ENCODE measurements at regions not wholly inside any gene's neighbourhood (a gene's known extent, or its start where the extent isn't known, plus 50 kb on each side); places are given as distances from the start of the nearest gene placed in this dataset.

- TF ChIP-seq POLR2AphosphoS5 (IDR thresholded peaks at IDR 0.05; ENCODE audit: insufficient read depth, low read depth, low read length) (no peak), EZH2 (IDR thresholded peaks at IDR 0.05; ENCODE audit: borderline replicate concordance, low read depth, low read length, severe bottlenecking) (no peak)
Measured at GRCh38 chr5:124642151-124642550, 104.3 kb downstream of the ZNF608 start.

Measured in endothelial cell of umbilical vein (primary cell).